GM20431 (cell line): ENCODE measurements at regions not wholly inside any gene's neighbourhood (a gene's known extent, or its start where the extent isn't known, plus 50 kb on each side); places are given as distances from the start of the nearest gene placed in this dataset.

Experiments used
- in situ Hi-C: fragments of 300-500 bp; cut with MseI, MboI; formaldehyde crosslinking; loops from one replicate; pipeline ENCODE4 v1.15.0; 2020; ENCODE audit warnings: low sequenced_read_pairs; ENCODE audit not compliant: unreplicated experiment

DNA sequence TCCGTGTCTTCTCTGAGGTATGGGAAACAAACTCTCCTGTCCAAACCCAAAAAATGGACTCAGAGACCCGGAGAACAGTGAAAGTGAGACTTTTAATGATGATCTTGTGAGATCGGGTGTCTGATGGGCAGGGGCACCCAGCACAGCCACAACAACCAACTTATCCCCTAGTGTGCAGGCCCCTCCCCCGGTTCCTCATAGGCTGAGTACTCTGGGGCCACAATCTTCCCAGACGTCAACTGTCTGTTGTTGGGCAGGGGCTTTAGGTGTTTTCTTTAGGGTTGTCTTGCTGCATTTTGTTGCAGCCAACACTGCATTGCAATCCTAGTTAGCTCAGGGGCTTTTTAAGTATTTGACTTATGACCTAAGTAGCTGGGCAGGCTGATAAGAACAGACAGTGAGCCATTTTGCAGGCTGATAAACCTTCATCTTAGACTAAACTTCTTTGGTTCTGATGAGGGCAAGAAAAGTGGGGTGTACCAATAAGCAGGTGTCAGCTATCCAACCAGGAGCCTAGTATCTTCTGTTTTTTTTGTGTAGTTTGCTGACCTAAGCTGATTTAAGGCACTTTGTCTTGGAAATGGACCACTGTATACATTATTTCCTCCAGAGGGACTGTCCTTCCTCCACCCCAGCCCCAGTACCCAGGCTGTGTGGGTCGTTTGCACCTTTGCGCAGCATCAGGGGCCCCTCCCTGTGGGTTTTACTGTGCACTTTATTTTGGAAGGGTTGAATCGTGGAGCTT lies 1323.6 kb downstream of the TBC1D22A start:
- in situ Hi-C loops, result no loop called here

DNA sequence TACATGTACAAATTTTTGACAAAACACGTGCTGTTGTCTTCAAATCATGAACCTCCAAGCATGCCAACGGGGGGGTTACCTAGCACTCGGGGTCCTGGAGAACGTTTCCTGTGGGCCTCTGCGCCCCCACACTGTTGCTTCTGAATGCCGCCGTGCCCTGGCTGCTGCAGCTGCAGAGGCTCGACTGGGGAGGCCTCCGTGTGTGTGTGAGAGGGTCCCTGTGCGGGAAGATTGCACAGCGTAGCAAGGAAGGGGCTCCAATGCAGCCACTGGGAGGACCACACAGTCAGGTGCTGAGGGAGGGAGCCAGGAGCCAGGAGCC lies 1322.2 kb downstream of the TBC1D22A start:
- in situ Hi-C loops, result no loop called here

DNA sequence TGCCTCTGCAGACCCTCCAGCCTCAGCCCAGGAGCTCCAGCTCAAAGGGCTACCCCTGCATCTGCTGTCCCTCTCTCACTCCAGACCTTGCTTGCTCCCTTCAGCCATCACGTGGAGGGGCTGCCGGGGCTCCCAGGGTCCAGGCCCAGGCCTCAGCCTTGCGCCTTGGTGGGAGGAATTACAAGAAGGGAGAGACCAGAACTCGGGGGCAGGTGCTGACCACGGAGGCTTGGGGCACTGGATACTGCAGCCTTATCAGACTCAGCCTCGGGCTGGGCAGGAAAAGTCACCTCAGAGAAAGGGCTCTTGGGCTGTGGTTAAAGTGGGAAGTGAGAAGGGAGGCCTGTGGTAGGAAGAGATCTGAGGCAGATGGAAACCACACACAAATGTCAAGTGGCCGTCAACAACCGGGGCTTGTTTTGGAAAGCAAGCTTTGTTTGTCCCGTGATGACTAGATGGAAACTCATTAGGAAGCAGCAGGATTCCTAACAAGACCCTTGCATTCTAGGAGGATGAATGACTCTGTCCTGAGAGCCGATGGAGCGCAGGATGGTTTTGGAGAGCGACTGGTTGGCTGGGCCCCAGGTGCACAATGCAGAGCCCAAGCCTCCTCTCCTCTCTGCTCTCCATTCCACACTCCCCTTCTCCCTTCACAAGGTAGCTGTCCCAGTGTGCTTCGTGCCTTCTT lies 1321.7 kb downstream of the TBC1D22A start:
- in situ Hi-C loops, result no loop called here

- in situ Hi-C loops, result no loop called here
These were observed 1321.1 kb downstream of the TBC1D22A start for GRCh38 chr22:48083502-48083901.

DNA sequence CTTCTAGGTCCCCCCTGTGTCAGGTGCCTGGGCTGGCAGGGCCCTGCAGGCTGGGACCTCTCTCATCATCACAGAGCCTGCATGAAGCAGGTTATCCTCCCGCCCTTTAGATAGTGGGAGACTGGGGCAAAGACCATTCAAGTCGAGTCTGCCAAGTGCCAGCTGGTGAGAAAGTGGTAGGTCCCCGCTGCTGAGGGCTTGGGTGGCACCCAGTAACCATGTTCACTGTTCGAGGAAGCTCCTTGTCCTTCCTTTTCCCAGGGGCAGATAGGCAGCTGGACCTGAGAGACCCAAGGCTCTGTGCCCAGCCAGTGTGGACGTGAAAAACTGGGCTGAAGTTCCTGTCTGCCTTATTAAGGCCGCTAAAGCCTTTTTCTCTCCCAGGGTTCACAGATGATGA lies 1319.8 kb downstream of the TBC1D22A start:
- in situ Hi-C loops, result no loop called here

DNA sequence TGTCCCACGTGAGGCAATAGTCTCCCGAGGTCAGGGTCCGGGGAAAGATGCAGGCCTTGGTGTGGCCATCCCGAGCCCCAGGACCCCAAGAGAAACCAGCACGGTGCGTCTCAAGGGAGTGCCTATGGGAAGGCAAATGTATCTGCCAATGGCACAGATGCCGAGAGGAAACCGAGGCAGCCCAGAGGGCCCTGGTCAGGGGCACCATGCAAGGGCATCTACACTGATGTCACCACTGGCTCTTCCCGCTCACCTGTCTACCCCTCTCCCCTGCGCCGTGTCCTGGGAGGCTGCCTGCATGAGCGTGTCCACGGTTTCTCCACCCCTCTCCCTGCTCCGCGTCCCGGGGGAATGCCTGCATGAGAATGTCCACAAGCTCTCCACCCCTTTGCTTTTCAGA lies 1318.8 kb downstream of the TBC1D22A start:
- in situ Hi-C loops, result no loop called here

DNA sequence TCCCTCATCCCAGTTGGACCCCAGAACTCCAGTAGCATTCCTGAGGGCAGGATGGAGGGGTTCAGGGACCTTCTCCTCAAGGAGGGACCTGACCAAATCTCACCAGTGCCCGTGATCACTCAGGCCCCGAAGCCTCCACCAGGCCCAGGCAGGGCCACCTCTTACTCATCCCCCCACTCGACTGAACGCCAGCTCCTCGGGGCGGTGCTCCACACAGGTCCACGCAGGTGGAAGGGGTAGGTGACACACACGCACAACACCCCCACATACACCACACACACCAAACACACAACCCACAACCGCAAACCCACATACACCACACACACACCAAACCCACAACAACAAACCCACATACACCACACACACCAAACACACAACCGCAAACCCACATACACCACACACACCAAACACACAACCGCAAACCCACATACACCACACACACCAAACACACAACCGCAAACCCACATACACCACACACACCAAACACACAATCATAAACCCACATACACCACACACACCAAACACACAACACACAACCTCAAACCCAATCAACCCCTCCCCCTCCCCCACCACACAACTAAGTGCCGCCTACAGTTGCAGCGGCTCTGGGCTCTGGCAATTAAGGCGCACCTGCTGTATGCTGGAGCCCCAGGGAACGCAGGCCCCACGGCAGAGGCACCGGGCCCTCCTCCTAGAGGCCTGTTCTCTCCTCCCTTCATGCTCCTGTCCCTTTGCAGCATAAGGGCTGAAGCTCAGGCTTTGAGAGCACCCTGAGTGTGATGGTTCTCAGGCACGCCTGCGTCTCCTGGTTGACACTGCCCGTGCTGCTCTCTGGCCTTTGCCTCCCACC lies 1318.1 kb downstream of the TBC1D22A start:
- in situ Hi-C loops, result no loop called here

DNA sequence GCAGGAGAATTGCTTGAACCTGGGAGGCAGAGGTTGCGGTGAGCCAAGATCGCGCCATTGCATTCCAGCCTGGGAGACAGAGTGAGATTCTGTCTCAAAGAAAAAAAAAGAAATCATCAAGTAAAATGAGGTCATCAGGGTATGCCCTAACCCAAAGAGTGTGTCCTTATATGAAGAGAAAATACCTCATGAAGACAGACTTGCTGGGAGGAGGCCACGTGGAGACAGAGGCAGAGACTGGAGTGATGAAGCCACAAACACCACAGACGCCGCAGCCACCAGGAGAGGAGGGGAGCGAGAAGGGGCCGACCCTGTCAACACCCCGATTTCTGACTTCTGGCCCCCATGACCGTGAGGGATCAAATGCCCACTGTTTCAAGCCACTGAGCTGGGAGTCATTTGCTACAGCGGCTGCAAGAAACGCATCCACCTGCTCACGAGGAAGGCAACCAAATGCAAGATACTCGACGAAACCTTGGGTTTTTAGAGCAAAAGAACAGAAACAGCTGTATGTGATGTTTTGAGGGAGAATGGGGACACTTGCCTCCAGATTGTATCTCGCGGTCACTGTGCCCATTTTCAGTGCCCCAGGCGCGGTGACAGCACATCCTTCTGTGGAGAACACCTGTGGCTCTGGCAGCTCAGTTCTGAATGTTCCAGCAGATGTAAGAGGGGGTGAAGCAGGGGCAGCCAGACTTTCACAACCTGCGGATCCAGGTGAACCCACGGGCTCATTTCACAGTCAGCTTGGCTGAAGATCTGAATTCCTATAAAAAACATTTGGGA lies 1317.2 kb downstream of the TBC1D22A start:
- in situ Hi-C loops, result no loop called here

GRCh38 chr22:48078825-48079224 lies 1316.4 kb downstream of the TBC1D22A start:
- in situ Hi-C loops, result no loop called here

GRCh38 chr22:48077699-48078098 lies 1315.2 kb downstream of the TBC1D22A start:
- in situ Hi-C loops, result no loop called here

- in situ Hi-C loops, result no loop called here
These were observed 1313.6 kb downstream of the TBC1D22A start for GRCh38 chr22:48076008-48076407.

GRCh38 chr22:48075604-48076003 lies 1313.2 kb downstream of the TBC1D22A start:
- in situ Hi-C loops, result no loop called here

DNA sequence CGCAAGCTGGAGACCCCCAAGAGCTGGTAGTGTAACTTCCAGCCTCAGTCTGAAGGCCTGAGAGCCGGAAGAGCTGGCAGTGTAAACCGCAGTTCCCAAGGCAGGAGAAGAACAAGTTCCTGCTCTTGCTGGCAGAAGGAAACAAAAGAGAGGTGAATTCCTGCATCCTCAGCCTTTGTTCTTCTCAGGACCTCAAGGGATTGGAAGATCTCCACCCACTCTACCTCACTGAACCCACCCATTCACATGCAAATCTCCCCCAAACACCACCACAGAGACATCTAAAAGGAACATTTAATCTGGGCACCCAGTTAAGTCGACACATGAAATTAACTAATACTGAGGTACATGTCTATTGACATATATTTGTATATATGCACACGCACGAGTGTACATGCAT lies 1310.3 kb downstream of the TBC1D22A start:
- in situ Hi-C loops, result no loop called here

DNA sequence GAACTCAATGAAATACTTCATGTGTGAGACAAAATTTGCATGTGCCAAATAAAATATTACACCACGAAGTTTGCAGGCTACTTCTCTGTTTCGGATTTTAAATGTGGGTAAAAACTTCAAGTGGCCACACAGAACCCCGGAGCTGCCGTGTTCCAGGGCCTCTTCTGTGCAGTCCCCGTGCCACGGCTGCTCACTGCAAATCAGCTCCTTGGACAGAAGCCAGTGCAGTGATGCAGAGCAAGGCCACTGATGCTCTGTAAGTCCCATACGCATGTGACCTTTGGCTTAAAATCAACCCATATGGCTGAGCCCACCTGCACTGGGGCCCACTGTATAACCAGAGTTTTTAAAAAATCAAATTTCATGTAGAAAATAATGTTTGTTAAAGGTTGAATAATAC lies 1309.4 kb downstream of the TBC1D22A start:
- in situ Hi-C loops, result no loop called here

GRCh38 chr22:48071305-48071704 lies 1308.9 kb downstream of the TBC1D22A start:
- in situ Hi-C loops, result no loop called here

GRCh38 chr22:48070760-48071159 lies 1308.3 kb downstream of the TBC1D22A start:
- in situ Hi-C loops, result no loop called here

- in situ Hi-C loops, result no loop called here
These were observed 1307.6 kb downstream of the TBC1D22A start for GRCh38 chr22:48070083-48070482.

DNA sequence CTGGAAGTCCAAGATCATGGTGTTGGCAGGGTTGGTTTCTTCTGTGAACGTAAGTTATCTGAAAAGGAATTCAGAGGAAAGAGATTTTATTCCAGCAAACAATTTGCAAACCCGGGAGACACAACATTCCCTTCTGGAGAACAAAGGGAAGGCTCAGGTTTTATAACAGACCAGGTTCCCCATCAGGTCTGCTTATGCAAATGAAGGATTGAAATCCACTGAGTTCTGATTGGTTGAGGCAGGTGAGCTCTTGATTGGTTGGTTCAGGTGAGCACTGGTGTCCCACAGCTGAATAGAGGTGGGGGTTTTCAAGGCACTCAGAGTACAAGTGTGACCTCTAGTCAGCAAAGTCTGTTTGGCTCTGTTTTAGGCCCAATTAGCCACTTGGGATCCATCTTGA lies 1306.8 kb downstream of the TBC1D22A start:
- in situ Hi-C loops, result no loop called here

GRCh38 chr22:48068323-48068885 lies 1306.0 kb downstream of the TBC1D22A start:
- in situ Hi-C loops, result no loop called here

- in situ Hi-C loops, result no loop called here
These were observed 1303.4 kb downstream of the TBC1D22A start for GRCh38 chr22:48065892-48066291.
